ENCODE measurements at regions not wholly inside any gene's neighbourhood (a gene's known extent, or its start where the extent isn't known, plus 50 kb on each side); places are given as distances from the start of the nearest gene placed in this dataset.

- TF ChIP-seq, protein P1, sequence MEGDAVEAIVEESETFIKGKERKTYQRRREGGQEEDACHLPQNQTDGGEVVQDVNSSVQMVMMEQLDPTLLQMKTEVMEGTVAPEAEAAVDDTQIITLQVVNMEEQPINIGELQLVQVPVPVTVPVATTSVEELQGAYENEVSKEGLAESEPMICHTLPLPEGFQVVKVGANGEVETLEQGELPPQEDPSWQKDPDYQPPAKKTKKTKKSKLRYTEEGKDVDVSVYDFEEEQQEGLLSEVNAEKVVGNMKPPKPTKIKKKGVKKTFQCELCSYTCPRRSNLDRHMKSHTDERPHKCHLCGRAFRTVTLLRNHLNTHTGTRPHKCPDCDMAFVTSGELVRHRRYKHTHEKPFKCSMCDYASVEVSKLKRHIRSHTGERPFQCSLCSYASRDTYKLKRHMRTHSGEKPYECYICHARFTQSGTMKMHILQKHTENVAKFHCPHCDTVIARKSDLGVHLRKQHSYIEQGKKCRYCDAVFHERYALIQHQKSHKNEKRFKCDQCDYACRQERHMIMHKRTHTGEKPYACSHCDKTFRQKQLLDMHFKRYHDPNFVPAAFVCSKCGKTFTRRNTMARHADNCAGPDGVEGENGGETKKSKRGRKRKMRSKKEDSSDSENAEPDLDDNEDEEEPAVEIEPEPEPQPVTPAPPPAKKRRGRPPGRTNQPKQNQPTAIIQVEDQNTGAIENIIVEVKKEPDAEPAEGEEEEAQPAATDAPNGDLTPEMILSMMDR (IDR thresholded peaks at IDR 0.05) = no peak
- no peak for TF ChIP-seq POLR2AphosphoS5 (IDR thresholded peaks at IDR 0.05)
- no peak for TF ChIP-seq POLR2A (IDR thresholded peaks at IDR 0.05)
Measured at GRCh38 chr1:200275415-200275814, 134.4 kb downstream of the ZNF281 start.
